HG03095 (cell line): ENCODE measurements at regions not wholly inside any gene's neighbourhood (a gene's known extent, or its start where the extent isn't known, plus 50 kb on each side); places are given as distances from the start of the nearest gene placed in this dataset.
"Not testable (repeated sequence)": the region's sequence is repeated elsewhere in the genome, so short reads cannot be mapped to it uniquely, and the experiment has no call there.

Experiments
- ATAC-seq: cut with Tn5 transposase; IDR thresholded peaks from one replicate; pipeline ENCODE4 v1.9.1; 2021; ENCODE audit warnings: moderate library complexity; ENCODE audit not compliant: unreplicated experiment

DNA sequence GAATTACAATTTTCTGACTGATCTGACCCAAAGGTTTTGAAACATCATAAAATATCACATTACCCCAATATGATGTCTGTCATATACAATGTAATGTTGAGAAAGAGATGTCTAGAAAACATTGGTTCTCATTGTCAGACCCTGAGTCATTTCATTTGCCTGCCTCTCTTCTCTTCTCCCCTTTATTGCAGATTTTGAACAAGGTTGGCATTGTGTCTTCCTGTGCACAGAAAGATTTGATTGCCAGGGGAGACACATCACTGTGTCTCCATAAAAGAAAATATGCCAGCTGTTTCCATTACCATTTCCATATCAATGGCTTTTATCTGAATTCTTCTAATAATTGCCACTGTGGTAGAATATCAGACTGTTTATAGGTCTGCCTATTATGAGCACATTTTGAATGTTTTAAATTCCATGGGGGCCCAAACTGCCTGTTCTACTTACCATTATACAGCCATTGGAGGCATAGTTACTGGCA, 65.6 kb downstream of the IFI44 start:
- no peak for ATAC-seq

GRCh38 chr1:78716186-78716585, 66.6 kb downstream of the IFI44 start:
- ATAC-seq: no peak

DNA sequence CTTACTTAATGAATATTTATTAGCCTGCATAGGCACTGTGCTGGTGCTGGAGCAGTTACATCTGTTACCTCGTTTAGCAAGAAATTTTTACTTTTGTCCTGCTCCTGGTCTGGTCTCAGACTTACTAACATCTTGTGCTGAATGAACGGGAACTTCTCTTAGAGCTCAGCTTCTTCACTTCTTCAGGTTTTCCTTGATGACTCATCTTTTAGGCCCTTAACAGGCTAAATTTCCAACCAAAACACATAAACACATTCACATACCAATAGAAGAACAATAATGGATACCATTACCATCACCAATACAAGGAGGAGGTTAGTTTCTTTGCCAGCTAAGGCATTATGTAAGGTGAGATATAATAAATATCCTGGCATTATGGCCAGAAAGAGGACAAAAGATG, 68.9 kb downstream of the IFI44 start:
- ATAC-seq: no peak

- ATAC-seq: peak; percentile 57
Observed at GRCh38 chr1:78721136-78721535, 71.5 kb downstream of the IFI44 start.

GRCh38 chr1:78722105-78722504, 72.5 kb downstream of the IFI44 start:
- no peak for ATAC-seq

DNA sequence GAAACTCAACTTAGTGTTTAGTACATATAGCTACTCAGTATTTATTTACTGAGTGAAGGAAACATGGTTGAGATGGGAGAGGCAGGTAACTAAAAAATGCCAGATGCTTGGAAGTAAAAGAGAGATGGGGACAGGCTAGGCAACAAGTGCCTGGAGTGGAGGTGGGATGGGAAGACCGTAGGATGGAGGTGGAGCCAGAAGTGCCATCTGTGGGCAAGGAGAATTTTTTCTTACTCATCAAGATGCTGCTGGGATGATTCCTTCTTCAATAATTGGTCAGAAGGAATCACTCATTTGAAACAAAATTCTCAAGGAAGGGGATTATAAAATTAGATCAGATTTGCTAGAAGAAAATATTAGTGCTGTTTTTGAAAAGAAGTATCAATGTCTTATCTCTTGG, 72.9 kb downstream of the IFI44 start:
- no peak for ATAC-seq

DNA sequence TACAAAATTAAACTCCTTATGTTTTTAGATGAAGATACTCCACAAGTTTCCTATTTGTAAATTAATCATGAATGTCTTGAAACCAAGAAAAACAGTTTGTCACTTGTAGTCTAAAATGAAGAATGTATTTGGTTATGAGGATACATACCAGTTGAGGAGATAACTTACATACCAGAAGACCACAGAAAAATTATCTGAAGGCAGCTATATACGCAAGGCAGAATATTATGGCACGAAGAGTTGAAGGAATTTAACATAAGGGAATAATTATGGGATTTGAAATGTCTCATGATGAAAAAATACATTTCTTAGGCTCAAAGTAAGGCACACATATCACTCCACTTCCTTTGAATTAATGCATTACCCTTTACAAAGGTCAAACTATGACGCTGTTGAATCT, 73.3 kb downstream of the IFI44 start:
- ATAC-seq: no peak

GRCh38 chr1:78726686-78727085, 77.1 kb downstream of the IFI44 start:
- ATAC-seq: no peak

- ATAC-seq: no peak
Observed at GRCh38 chr1:78728359-78728758, 78.7 kb downstream of the IFI44 start.

DNA sequence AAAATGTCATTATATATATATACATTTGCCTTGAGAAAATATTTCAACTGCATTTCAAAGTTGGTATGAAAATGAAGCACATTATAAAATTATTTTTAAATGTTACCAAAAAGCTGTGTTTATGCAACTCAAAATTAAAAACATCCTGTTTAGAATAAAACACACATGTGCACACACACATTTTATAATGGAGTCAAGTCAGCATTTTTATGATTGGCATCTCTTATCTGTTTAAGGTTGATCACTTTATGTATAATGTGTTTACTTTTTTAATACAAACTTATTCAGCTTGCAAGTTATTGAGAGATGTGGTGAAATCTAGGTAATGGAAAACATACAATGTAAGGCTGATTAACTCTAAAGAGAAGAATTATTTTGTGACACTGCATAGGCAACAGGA, 80.4 kb downstream of the IFI44 start:
- ATAC-seq: no peak

GRCh38 chr1:78731674-78732073, 82.0 kb downstream of the IFI44 start:
- no peak for ATAC-seq

DNA sequence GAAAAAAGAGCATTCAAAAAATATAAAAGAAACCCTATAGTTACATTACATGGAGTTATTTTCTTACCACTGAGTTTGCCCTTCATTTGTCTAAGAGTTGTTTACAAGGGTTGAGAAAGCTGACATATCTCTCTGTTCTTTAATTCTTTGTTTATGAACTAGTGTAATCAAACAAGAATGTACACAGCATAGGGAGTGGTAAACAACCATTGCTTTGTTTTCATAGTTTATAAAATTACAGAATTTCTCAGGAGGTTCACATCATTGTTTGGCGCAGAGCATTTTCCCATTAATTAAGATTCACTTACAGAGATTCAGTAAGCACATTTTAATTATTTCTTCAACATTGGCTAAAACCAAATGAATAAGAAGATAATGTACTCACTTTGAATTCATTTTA, 87.6 kb downstream of the IFI44 start:
- no peak for ATAC-seq

- no peak for ATAC-seq
Observed at GRCh38 chr1:78743626-78744025, 94.0 kb downstream of the IFI44 start.

- no peak for ATAC-seq
Observed at GRCh38 chr1:78745111-78745510, 95.5 kb downstream of the IFI44 start.

DNA sequence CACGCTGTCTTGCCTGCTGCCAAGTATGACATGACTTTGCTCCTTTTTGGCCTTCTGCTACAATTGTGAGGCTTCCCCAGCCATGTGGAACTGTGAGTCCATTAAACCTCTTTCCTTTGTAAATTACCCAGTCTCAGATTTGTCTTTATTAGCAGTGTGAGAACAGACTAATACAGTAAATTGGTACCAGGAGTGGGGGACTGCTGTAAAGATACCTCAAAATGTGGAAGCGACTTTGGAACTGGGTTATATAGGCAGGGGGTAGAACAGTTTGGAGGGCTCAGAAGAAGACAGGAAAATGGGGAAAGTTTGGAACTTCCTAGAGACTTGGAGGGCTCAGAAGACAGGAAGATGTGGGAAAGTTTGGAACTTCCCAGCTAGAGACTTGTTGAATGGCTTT, 104.0 kb downstream of the IFI44 start:
- not testable (repeated sequence) for ATAC-seq

DNA sequence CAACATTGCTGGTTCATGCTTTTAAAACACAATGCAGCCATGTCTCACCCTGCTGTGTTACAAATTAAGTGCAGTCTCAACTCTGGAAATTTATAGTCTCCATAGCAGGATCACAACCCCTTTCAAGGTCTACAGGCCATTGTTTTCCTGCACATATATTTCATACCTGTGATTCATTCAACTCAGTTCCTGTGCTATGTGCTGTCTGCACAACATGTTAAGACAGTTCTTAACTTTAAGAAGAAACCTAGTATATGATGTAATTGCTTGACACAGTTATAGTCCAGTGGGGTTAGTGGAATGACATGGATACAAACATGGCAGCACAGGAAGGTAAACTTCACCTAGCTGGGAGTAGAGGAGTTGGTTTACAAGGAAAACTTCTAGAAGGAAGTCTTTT, 106.4 kb downstream of the IFI44 start:
- no peak for ATAC-seq

DNA sequence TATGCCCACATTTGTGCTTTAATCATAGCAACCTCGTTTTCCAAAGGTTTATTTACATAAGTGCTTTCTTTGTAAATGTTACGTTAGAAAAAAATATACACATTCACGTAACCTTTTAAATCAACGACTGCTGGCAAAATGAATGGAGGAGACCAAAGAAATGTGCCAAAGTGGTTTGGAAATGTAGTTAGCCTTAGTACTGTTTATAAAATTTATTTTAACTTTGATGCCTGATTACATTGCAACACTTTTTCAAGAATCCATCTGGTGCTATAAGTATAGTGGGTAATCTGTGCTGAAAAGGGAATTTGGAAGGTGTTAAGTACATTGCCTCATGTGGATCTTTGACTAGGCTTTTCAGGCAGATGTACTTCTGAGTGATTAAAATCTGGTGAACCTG, 108.9 kb downstream of the IFI44 start:
- ATAC-seq: no peak

GRCh38 chr1:78759881-78760280, 110.2 kb downstream of the IFI44 start:
- no peak for ATAC-seq

- no peak for ATAC-seq
Observed at GRCh38 chr1:78760858-78761257, 111.2 kb downstream of the IFI44 start.

DNA sequence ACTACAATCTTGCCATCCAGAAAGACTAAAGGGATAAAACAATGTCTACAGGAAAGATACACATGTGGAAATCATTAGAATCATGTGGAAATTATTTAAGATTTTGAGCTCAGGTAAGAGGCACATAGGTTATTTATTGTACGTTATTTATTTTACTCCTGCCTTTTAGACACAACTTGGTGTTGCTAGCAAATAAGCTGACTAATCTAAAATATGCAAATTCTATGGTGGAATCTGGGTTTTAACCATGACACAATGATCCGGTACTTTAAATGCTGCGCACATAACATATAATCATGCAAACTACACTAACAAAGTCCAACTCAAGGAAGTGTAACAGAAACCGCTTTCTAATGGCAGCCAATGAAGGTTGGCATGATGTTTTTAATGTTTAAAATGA, 112.5 kb downstream of the IFI44 start:
- no peak for ATAC-seq

- ATAC-seq: no peak
Observed at GRCh38 chr1:78765489-78765888, 115.9 kb downstream of the IFI44 start.

GRCh38 chr1:78779831-78780230, 130.2 kb downstream of the IFI44 start:
- no peak for ATAC-seq

DNA sequence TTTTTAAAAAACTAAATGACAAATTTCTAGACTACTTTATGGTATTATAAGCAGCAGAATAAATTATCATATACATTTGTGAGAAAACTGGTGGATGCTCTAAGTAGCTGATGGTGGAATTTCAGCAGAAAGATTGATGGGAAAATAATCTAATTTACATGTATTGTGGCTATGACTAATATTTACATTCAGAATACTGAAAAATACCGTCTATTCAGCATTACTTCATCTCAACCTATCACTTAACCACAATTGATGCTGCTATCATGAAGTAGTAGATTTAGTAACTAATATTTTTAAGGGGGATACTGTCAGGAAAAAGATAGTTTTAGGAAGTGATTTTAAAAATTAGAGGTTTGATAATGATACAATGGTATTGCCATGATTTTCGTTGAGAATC, 137.9 kb downstream of the IFI44 start:
- no peak for ATAC-seq

DNA sequence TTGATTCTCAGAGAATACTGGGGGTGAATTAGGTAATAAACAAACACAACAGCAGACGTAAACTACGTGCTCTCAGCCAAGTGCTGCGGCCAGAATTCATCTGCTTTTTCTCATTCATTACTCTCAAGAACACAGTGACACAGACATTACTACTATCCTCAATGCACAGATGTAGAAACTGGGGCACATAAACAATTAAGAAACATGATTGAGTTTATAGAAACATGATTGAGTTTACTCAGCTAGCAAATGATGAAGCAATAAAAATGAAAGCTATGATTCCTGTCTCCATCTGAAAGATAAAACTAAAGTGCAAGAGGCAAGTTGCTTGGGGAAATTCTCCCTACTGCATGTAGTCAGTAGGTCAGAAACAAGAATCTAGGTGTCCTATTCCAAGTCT, 140.5 kb downstream of the IFI44 start:
- no peak for ATAC-seq
